ENCODE measurements at regions not wholly inside any gene's neighbourhood (a gene's known extent, or its start where the extent isn't known, plus 50 kb on each side); places are given as distances from the start of the nearest gene placed in this dataset.

DNA sequence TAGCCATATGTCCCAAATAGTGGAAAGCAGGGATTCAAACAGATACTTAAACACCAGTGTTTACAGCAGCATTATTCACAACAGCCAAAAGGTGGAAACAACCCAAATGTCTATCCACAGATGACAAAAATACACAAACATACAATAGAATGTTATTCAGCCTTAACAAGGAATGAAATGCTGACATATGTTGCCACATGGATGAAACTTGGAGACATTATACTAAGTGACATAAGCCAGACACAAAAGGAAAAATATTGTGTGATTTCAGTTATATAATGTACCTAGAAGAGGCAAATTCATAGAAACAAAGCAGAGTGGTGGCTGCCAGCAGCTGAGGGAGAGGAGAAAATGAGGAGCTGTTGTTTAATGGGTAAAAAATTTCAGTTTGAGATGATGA, 533.9 kb upstream of the FZD8 start:
- ChIA-PET RAD21 (ENCODE audit: low non-redundant PET in 1 of 2, low total read pairs in 2 of 2, uncharacterized antibody in 2 of 2, unreplicated experiment in 2 of 2) (no interaction called here), POLR2A (no interaction called here), CTCF (no interaction called here)
- no TSS peak for BruUV-seq (replicated peaks)
- H3K9ac ChIP-seq (ENCODE audit: low read length) = no peak overlapping the region
- TF ChIP-seq POLR2AphosphoS5 (IDR thresholded peaks at IDR 0.05; ENCODE audit: low read depth, low read length) (no peak), ZFX (IDR thresholded peaks at IDR 0.05) (no peak), EZH2phosphoT487 (IDR thresholded peaks at IDR 0.05; ENCODE audit: borderline replicate concordance) (no peak), EZH2 (IDR thresholded peaks at IDR 0.05) (no peak), EGR1 (IDR thresholded peaks at IDR 0.05; ENCODE audit: low read depth) (no peak), SP1 (IDR thresholded peaks at IDR 0.05; ENCODE audit: low read depth) (no peak), ZNF274 (IDR thresholded peaks at IDR 0.05; ENCODE audit: low read depth, low read length) (no peak), TCF7L2 (IDR thresholded peaks at IDR 0.05; ENCODE audit: borderline replicate concordance, extremely low read depth, insufficient read depth, insufficient read length) (no peak)
- TF ChIP-seq, protein P1, sequence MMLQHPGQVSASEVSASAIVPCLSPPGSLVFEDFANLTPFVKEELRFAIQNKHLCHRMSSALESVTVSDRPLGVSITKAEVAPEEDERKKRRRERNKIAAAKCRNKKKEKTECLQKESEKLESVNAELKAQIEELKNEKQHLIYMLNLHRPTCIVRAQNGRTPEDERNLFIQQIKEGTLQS (IDR thresholded peaks at IDR 0.05) = no peak
- no peak overlapping the region for H2AFZ ChIP-seq (ENCODE audit: low read depth, low read length, poor library complexity, severe bottlenecking)
- no peaks in the 10 kb centered on the region for H3K4me1 ChIP-seq (ENCODE audit: control insufficient read depth in 1 of 2, insufficient read depth in 2 of 2, low read length in 2 of 2)
- H3K9me2 ChIP-seq (ENCODE audit: insufficient read depth) = no peaks in the 10 kb centered on the region
- no peak overlapping the region for H3K27ac ChIP-seq (ENCODE audit: low read depth, low read length)
- H3K9me3 ChIP-seq (ENCODE audit: control insufficient read depth in 1 of 2, insufficient read depth in 1 of 2, low read depth in 1 of 2, low read length in 2 of 2) = peaks cover 0 to 16% of the 10 kb centered on the region in 2 experiments; a peak in 2 of 4 replicates
- H4K20me1 ChIP-seq (ENCODE audit: insufficient read depth) = no peaks in the 10 kb centered on the region
- H3K36me3 ChIP-seq (ENCODE audit: control insufficient read depth in 1 of 2, insufficient read depth in 2 of 2, low read length in 2 of 2) = no peaks in the 10 kb centered on the region
- no peak overlapping the region for H3K4me3 ChIP-seq (replicated peaks in 1 of 2; ENCODE audit: low read depth in 1 of 2, low read length in 2 of 2)
- intact Hi-C loops (cut with micrococcal nuclease) = no loop called here
- H3K4me2 ChIP-seq (ENCODE audit: low read length) = no peak overlapping the region
- ATAC-seq (no peak), DNase-seq (ENCODE audit: low read depth, low spot score) (no peak)
- H3K27me3 ChIP-seq (ENCODE audit: insufficient read depth, low read length) = no peaks in the 10 kb centered on the region
- H3K79me2 ChIP-seq (ENCODE audit: insufficient read depth, low read length) = no peaks in the 10 kb centered on the region

DNA sequence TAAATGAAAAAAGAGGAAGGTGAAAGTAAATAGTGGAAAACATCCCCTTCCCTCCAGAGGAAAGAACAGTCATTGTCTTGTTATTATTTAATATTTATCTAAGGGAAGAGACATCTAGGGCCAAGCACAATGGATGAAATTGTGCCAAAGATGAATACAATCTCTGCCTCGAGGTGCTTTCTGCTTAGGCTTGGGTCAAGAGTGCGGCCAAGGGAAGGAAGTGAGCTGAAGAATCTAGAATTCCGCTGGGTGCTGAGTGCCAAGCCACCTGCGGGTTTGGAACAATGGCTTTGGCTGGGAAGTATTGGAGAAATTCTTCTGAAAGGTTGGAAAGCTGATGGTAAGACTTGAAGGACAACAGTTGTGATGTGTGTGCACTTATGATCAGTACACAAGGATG, 531.3 kb upstream of the FZD8 start:
- H3K4me1 ChIP-seq (ENCODE audit: control insufficient read depth in 1 of 2, insufficient read depth in 2 of 2, low read length in 2 of 2) = no peaks in the 10 kb centered on the region
- TF ChIP-seq POLR2AphosphoS5 (IDR thresholded peaks at IDR 0.05; ENCODE audit: low read depth, low read length) (no peak), ZFX (IDR thresholded peaks at IDR 0.05) (no peak), FOSL1 (IDR thresholded peaks at IDR 0.05; ENCODE audit: low read depth) (no peak), ZNF274 (IDR thresholded peaks at IDR 0.05; ENCODE audit: low read depth, low read length) (no peak), YY1 (IDR thresholded peaks at IDR 0.05; ENCODE audit: extremely low read depth, insufficient replicate concordance, low read depth, low read length) (no peak), EGR1 (IDR thresholded peaks at IDR 0.05; ENCODE audit: low read depth) (no peak), SP1 (IDR thresholded peaks at IDR 0.05; ENCODE audit: low read depth) (no peak), JUND (IDR thresholded peaks at IDR 0.05) (no peak), POLR2A (IDR thresholded peaks at IDR 0.05; ENCODE audit: borderline replicate concordance, extremely low read depth, insufficient read depth, insufficient read length) (no peak), SIN3A (IDR thresholded peaks at IDR 0.05; ENCODE audit: low read depth) (no peak), EZH2phosphoT487 (IDR thresholded peaks at IDR 0.05; ENCODE audit: borderline replicate concordance) (no peak), CBX3 (IDR thresholded peaks at IDR 0.05; ENCODE audit: low read depth) (no peak), CEBPB (IDR thresholded peaks at IDR 0.05; ENCODE audit: low read depth) (no peak)
- TF ChIP-seq, protein P2, sequence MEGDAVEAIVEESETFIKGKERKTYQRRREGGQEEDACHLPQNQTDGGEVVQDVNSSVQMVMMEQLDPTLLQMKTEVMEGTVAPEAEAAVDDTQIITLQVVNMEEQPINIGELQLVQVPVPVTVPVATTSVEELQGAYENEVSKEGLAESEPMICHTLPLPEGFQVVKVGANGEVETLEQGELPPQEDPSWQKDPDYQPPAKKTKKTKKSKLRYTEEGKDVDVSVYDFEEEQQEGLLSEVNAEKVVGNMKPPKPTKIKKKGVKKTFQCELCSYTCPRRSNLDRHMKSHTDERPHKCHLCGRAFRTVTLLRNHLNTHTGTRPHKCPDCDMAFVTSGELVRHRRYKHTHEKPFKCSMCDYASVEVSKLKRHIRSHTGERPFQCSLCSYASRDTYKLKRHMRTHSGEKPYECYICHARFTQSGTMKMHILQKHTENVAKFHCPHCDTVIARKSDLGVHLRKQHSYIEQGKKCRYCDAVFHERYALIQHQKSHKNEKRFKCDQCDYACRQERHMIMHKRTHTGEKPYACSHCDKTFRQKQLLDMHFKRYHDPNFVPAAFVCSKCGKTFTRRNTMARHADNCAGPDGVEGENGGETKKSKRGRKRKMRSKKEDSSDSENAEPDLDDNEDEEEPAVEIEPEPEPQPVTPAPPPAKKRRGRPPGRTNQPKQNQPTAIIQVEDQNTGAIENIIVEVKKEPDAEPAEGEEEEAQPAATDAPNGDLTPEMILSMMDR (IDR thresholded peaks at IDR 0.05 in 2 of 3, conservative IDR thresholded peaks at IDR 0.05 in 1 of 3; ENCODE audit: borderline replicate concordance in 1 of 3, insufficient read depth in 1 of 3, low read depth in 2 of 3, low read length in 2 of 3) = no peak
- TF ChIP-seq, protein P1 (IDR thresholded peaks at IDR 0.05) = no peak
- TF ChIP-seq, protein P3, sequence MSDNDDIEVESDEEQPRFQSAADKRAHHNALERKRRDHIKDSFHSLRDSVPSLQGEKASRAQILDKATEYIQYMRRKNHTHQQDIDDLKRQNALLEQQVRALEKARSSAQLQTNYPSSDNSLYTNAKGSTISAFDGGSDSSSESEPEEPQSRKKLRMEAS (IDR thresholded peaks at IDR 0.05) = no peak
- no peak overlapping the region for H2AFZ ChIP-seq (ENCODE audit: low read depth, low read length, poor library complexity, severe bottlenecking)
- no peak overlapping the region for H3K27ac ChIP-seq (ENCODE audit: low read depth, low read length)
- BruUV-seq (replicated peaks) = no TSS peak
- ATAC-seq (no peak), DNase-seq (ENCODE audit: low read depth, low spot score) (no peak)
- no peak overlapping the region for H3K4me2 ChIP-seq (ENCODE audit: low read length)
- H3K9ac ChIP-seq (ENCODE audit: low read length) = no peak overlapping the region
- no peaks in the 10 kb centered on the region for H3K27me3 ChIP-seq (ENCODE audit: insufficient read depth, low read length)
- intact Hi-C loops (cut with micrococcal nuclease) = no loop called here
- H4K20me1 ChIP-seq (ENCODE audit: insufficient read depth) = no peaks in the 10 kb centered on the region
- RAD21 ChIA-PET (ENCODE audit: low non-redundant PET in 1 of 2, low total read pairs in 2 of 2, uncharacterized antibody in 2 of 2, unreplicated experiment in 2 of 2) = no interaction called here
- H3K9me3 ChIP-seq (ENCODE audit: control insufficient read depth in 1 of 2, insufficient read depth in 1 of 2, low read depth in 1 of 2, low read length in 2 of 2) = peaks cover 0 to 14% of the 10 kb centered on the region in 2 experiments; a peak in 2 of 4 replicates
- H3K36me3 ChIP-seq (ENCODE audit: control insufficient read depth in 1 of 2, insufficient read depth in 2 of 2, low read length in 2 of 2) = no peaks in the 10 kb centered on the region
- CTCF ChIA-PET = no interaction called here
- H3K79me2 ChIP-seq (ENCODE audit: insufficient read depth, low read length) = no peaks in the 10 kb centered on the region
- POLR2A ChIA-PET = no interaction called here
- H3K9me2 ChIP-seq (ENCODE audit: insufficient read depth) = no peaks in the 10 kb centered on the region
- no peak overlapping the region for H3K4me3 ChIP-seq (replicated peaks in 1 of 2; ENCODE audit: low read depth in 1 of 2, low read length in 2 of 2)
